ENCODE measurements at regions not wholly inside any gene's neighbourhood (a gene's known extent, or its start where the extent isn't known, plus 50 kb on each side); places are given as distances from the start of the nearest gene placed in this dataset.

DNA sequence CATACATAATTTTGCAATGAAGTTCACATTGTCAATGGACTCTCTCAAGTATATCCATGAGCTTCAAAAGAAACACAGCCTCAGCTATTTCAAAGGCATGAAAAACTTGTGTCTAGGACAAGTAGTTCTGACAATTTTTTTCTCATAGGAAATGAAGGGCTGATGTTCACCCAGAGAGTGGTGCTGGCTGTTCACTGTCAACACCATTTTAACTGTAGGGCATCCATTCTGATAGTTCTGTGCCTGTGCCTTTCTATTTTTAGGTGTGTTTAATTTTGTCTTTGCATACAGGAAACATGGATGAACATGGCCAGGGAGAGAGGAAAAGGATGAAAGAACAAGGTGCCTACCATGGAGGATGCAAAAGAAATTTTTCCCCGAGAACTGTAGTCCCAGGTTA is 135.3 kb upstream of the MAP9 start:
- Histone ChIP-seq H3K27me3 (no peaks in the 10 kb centered on the region), H3K36me3 (no peaks in the 10 kb centered on the region), H3K27ac (no peak overlapping the region), H3K9me3 (no peaks in the 10 kb centered on the region), H3K4me3 (no peak overlapping the region), H3K4me1 (peaks cover 0 to 14% (median 0%) of the 10 kb centered on the region in 4 donors)
- 86 to 96% methylated on average over 1 of the region's 1 CpG for WGBS, 2 donors
- TF ChIP-seq EP300 (IDR thresholded peaks at IDR 0.05) (no peak), CTCF (IDR thresholded peaks at IDR 0.05) (no peak), POLR2A (IDR thresholded peaks at IDR 0.05) (no peak)
- DNase-seq (ENCODE audit: low spot score in 2 of 2), result no peak

DNA sequence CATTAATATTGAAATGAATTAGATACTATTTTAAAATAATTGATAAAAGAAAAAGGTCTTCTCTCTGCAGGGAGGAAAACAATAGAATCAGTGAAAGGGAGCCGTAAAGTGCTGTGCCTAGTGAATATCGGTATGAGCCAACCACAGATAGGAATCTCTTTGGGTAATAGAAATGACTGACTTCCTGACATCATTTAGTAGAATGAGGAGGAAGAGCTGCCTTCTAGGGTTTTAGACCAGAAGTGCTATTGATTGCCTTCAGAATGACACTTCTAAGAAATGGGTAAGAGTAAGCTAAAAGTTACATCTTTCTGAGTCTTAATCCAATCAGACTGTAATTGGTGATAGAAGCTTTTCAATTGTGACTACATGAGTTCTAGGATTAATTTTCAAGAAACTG is 134.0 kb upstream of the MAP9 start:
- no peak for TF ChIP-seq EP300 (IDR thresholded peaks at IDR 0.05)
- no peak for TF ChIP-seq CTCF (IDR thresholded peaks at IDR 0.05)
- no peak for TF ChIP-seq POLR2A (IDR thresholded peaks at IDR 0.05)
- peaks cover 0 to 14% (median 0%) of the 10 kb centered on the region in 4 donors for H3K4me1 ChIP-seq
- 34 to 45% methylated on average over 2 of the region's 2 CpGs for WGBS, 2 donors

GRCh38 chr4:155509555-155509954 is 132.8 kb upstream of the MAP9 start:
- no peaks in the 10 kb centered on the region for H3K36me3 ChIP-seq
- H3K27ac ChIP-seq, result no peak overlapping the region
- no peak for TF ChIP-seq POLR2A (IDR thresholded peaks at IDR 0.05)
- no peak for TF ChIP-seq CTCF (IDR thresholded peaks at IDR 0.05)
- TF ChIP-seq EP300 (IDR thresholded peaks at IDR 0.05), result no peak
- H3K4me1 ChIP-seq, result peaks cover 0 to 14% (median 0%) of the 10 kb centered on the region in 4 donors
- H3K9me3 ChIP-seq, result no peaks in the 10 kb centered on the region
- no peak overlapping the region for H3K4me3 ChIP-seq
- no peaks in the 10 kb centered on the region for H3K27me3 ChIP-seq
- DNase-seq (ENCODE audit: low spot score in 2 of 2), result no peak

More for the DNA sequence above, 134.0 kb upstream of the MAP9 start:
- no peak for DNase-seq (ENCODE audit: low spot score in 2 of 2)
- Histone ChIP-seq H3K36me3 (no peaks in the 10 kb centered on the region), H3K27ac (no peak overlapping the region), H3K4me3 (no peak overlapping the region), H3K27me3 (no peaks in the 10 kb centered on the region), H3K9me3 (no peaks in the 10 kb centered on the region)

- Histone ChIP-seq H3K4me1 (no peaks in the 10 kb centered on the region), H3K9me3 (no peaks in the 10 kb centered on the region), H3K4me3 (no peak overlapping the region), H3K27me3 (no peaks in the 10 kb centered on the region), H3K27ac (no peak overlapping the region), H3K36me3 (no peaks in the 10 kb centered on the region)
- no peak for TF ChIP-seq CTCF (IDR thresholded peaks at IDR 0.05)
- no peak for TF ChIP-seq EP300 (IDR thresholded peaks at IDR 0.05)
- TF ChIP-seq POLR2A (IDR thresholded peaks at IDR 0.05), result no peak
- WGBS, 2 donors, result 43 to 48% methylated on average over 4 of the region's 4 CpGs
- no peak for DNase-seq (ENCODE audit: low spot score in 2 of 2)
Observed at GRCh38 chr4:155506745-155507144, 130.0 kb upstream of the MAP9 start.

- Histone ChIP-seq H3K9me3 (no peaks in the 10 kb centered on the region), H3K4me3 (no peak overlapping the region), H3K36me3 (no peaks in the 10 kb centered on the region), H3K4me1 (no peaks in the 10 kb centered on the region), H3K27ac (no peak overlapping the region), H3K27me3 (no peaks in the 10 kb centered on the region)
- WGBS, 2 donors, result 46 to 56% methylated on average over 3 of the region's 3 CpGs
- TF ChIP-seq EP300 (IDR thresholded peaks at IDR 0.05), result no peak
- TF ChIP-seq CTCF (IDR thresholded peaks at IDR 0.05), result no peak
- TF ChIP-seq POLR2A (IDR thresholded peaks at IDR 0.05), result no peak
- DNase-seq (ENCODE audit: low spot score in 2 of 2), result no peak
Observed at GRCh38 chr4:155505321-155505720, 128.6 kb upstream of the MAP9 start.
